ENCODE measurements at regions not wholly inside any gene's neighbourhood (a gene's known extent, or its start where the extent isn't known, plus 50 kb on each side); places are given as distances from the start of the nearest gene placed in this dataset.

- Histone ChIP-seq H3K9ac (no peak overlapping the region), H3K9me3 (ENCODE audit: control insufficient read depth, low read length) (no peaks in the 10 kb centered on the region), H3K36me3 (ENCODE audit: control insufficient read depth, insufficient read depth, low read length) (no peaks in the 10 kb centered on the region), H3K79me2 (no peaks in the 10 kb centered on the region), H2AFZ (no peak overlapping the region), H3K27me3 (ENCODE audit: control insufficient read depth, insufficient read depth, low read length) (no peaks in the 10 kb centered on the region), H3K27ac (no peak overlapping the region), H3K4me2 (ENCODE audit: low read length) (no peak overlapping the region), H3K4me3 (ENCODE audit: low read depth, low read length) (no peak overlapping the region), H3K4me1 (no peaks in the 10 kb centered on the region)
- TF ChIP-seq CTCF (IDR thresholded peaks at IDR 0.05): no peak
Measured at GRCh38 chr2:209314653-209315052, 109.2 kb upstream of the MAP2 start.

- Histone ChIP-seq H3K4me3 (ENCODE audit: low read depth, low read length) (no peak overlapping the region), H3K27me3 (ENCODE audit: control insufficient read depth, insufficient read depth, low read length) (no peaks in the 10 kb centered on the region), H3K4me2 (ENCODE audit: low read length) (no peak overlapping the region), H3K9ac (no peak overlapping the region), H3K79me2 (no peaks in the 10 kb centered on the region), H3K27ac (no peak overlapping the region), H3K36me3 (ENCODE audit: control insufficient read depth, insufficient read depth, low read length) (no peaks in the 10 kb centered on the region), H3K9me3 (ENCODE audit: control insufficient read depth, low read length) (no peaks in the 10 kb centered on the region), H3K4me1 (no peaks in the 10 kb centered on the region), H2AFZ (no peak overlapping the region)
- TF ChIP-seq CTCF (IDR thresholded peaks at IDR 0.05): no peak
Measured at GRCh38 chr2:209316141-209316540, 107.7 kb upstream of the MAP2 start.

- Histone ChIP-seq H3K9ac (no peak overlapping the region), H3K27ac (no peak overlapping the region), H3K36me3 (ENCODE audit: control insufficient read depth, insufficient read depth, low read length) (no peaks in the 10 kb centered on the region), H3K4me1 (no peaks in the 10 kb centered on the region), H3K79me2 (no peaks in the 10 kb centered on the region), H3K4me3 (ENCODE audit: low read depth, low read length) (no peak overlapping the region), H3K27me3 (ENCODE audit: control insufficient read depth, insufficient read depth, low read length) (no peaks in the 10 kb centered on the region), H2AFZ (no peak overlapping the region), H3K4me2 (ENCODE audit: low read length) (no peak overlapping the region), H3K9me3 (ENCODE audit: control insufficient read depth, low read length) (no peaks in the 10 kb centered on the region)
- no peak for TF ChIP-seq CTCF (IDR thresholded peaks at IDR 0.05)
Measured at GRCh38 chr2:209321076-209321475, 102.8 kb upstream of the MAP2 start.

- Histone ChIP-seq H3K9me3 (ENCODE audit: control insufficient read depth, low read length) (no peaks in the 10 kb centered on the region), H3K79me2 (no peaks in the 10 kb centered on the region), H3K27me3 (ENCODE audit: control insufficient read depth, insufficient read depth, low read length) (no peaks in the 10 kb centered on the region), H3K9ac (no peak overlapping the region), H2AFZ (no peak overlapping the region), H3K4me1 (no peaks in the 10 kb centered on the region), H3K36me3 (ENCODE audit: control insufficient read depth, insufficient read depth, low read length) (no peaks in the 10 kb centered on the region), H3K4me3 (ENCODE audit: low read depth, low read length) (no peak overlapping the region), H3K27ac (no peak overlapping the region), H3K4me2 (ENCODE audit: low read length) (no peak overlapping the region)
- no peak for TF ChIP-seq CTCF (IDR thresholded peaks at IDR 0.05)
Measured at GRCh38 chr2:209321581-209321980, 102.3 kb upstream of the MAP2 start.

GRCh38 chr2:209322041-209322440 is 101.8 kb upstream of the MAP2 start:
- Histone ChIP-seq H3K4me2 (ENCODE audit: low read length) (no peak overlapping the region), H3K4me3 (ENCODE audit: low read depth, low read length) (no peak overlapping the region), H3K9ac (no peak overlapping the region), H3K9me3 (ENCODE audit: control insufficient read depth, low read length) (no peaks in the 10 kb centered on the region), H2AFZ (no peak overlapping the region), H3K4me1 (no peaks in the 10 kb centered on the region), H3K27me3 (ENCODE audit: control insufficient read depth, insufficient read depth, low read length) (no peaks in the 10 kb centered on the region), H3K36me3 (ENCODE audit: control insufficient read depth, insufficient read depth, low read length) (no peaks in the 10 kb centered on the region), H3K79me2 (no peaks in the 10 kb centered on the region), H3K27ac (no peak overlapping the region)
- TF ChIP-seq CTCF (IDR thresholded peaks at IDR 0.05): no peak
